OCI-LY1 (cell line): ENCODE measurements at regions not wholly inside any gene's neighbourhood (a gene's known extent, or its start where the extent isn't known, plus 50 kb on each side); places are given as distances from the start of the nearest gene placed in this dataset.

ENCODE experiments used
- H2AFZ ChIP-seq: fragments of 200-600 bp; sonication (generic), shearing (Covaris generic); 2 replicates; pipeline ENCODE4 v1.6.0; 2014; ENCODE audit warnings: antibody characterized with exemption, mild to moderate bottlenecking, low read length
- H3F3A ChIP-seq: fragments of 200-600 bp; sonication (generic), shearing (Covaris generic); 2 replicates; pipeline ENCODE4 v1.6.0; 2014; ENCODE audit warnings: mild to moderate bottlenecking, antibody characterized with exemption, low read length, moderate library complexity; ENCODE audit not compliant: insufficient read depth
- H3K27ac ChIP-seq: fragments of 200-600 bp; sonication (generic); 2 replicates; pipeline ENCODE4 v1.5.1; 2014; ENCODE audit warnings: low read length, mixed run types, mild to moderate bottlenecking, low read depth; ENCODE audit not compliant: poor library complexity, severe bottlenecking
- H3K27me3 ChIP-seq: fragments of 200-600 bp; sonication (generic); 2 replicates; pipeline ENCODE4 v1.6.0; 2014; ENCODE audit warnings: antibody characterized with exemption, mild to moderate bottlenecking, low read length, moderate library complexity; ENCODE audit not compliant: insufficient read depth
- H3K36me3 ChIP-seq: fragments of 200-600 bp; sonication (generic); 2 replicates; pipeline ENCODE4 v1.6.1; 2014; ENCODE audit warnings: mild to moderate bottlenecking, antibody characterized with exemption, low read length, moderate library complexity, mixed read lengths; ENCODE audit not compliant: insufficient read depth
- H3K4me1 ChIP-seq: fragments of 200-600 bp; sonication (generic); 2 replicates; pipeline ENCODE4 v1.5.1; 2014; ENCODE audit warnings: mild to moderate bottlenecking, low read length, moderate library complexity; ENCODE audit not compliant: insufficient read depth, severe bottlenecking
- H3K4me2 ChIP-seq: fragments of 200-600 bp; sonication (generic), shearing (Covaris generic); 2 replicates; pipeline ENCODE4 v1.6.1; 2014; ENCODE audit warnings: low read length
- H3K4me3 ChIP-seq: fragments of 200-600 bp; sonication (generic); 2 replicates; pipeline ENCODE4 v1.5.1; 2014; ENCODE audit warnings: low read length, low read depth, mild to moderate bottlenecking, mixed read lengths; ENCODE audit not compliant: poor library complexity, severe bottlenecking
- H3K79me2 ChIP-seq: fragments of 200-600 bp; shearing (Covaris generic); 2 replicates; pipeline ENCODE4 v1.6.1; 2016; ENCODE audit warnings: mixed run types, low read length, mixed read lengths; ENCODE audit not compliant: insufficient read depth
- H3K9ac ChIP-seq: fragments of 200-600 bp; sonication (generic), shearing (Covaris generic); 2 replicates; pipeline ENCODE4 v1.6.1; 2014; ENCODE audit warnings: mild to moderate bottlenecking, low read length, mixed read lengths
- H3K9me2 ChIP-seq: fragments of 200-600 bp; sonication (generic), shearing (Covaris generic); 2 replicates; pipeline ENCODE4 v1.6.1; 2014; ENCODE audit warnings: low read depth, mild to moderate bottlenecking, low read length, mixed read lengths
- H3K9me3 ChIP-seq: fragments of 200-600 bp; shearing (Covaris generic); 2 replicates; pipeline ENCODE4 v1.6.1; 2014; ENCODE audit warnings: low read length, mixed read lengths
- H4K20me1 ChIP-seq: fragments of 200-600 bp; sonication (generic), shearing (Covaris generic); 2 replicates; pipeline ENCODE4 v1.6.0; 2016; ENCODE audit warnings: mild to moderate bottlenecking, low read length; ENCODE audit not compliant: insufficient read depth
- CTCF ChIP-seq: fragments of 200-600 bp; sonication (generic), shearing (Covaris generic); IDR thresholded peaks from 2 replicates; pipeline ENCODE4 v1.5.1; 2017; ENCODE audit warnings: mild to moderate bottlenecking, antibody characterized with exemption, low read length, moderate library complexity, mixed read lengths
- EZH2 ChIP-seq: fragments of 200-600 bp; sonication (generic), shearing (Covaris generic); IDR thresholded peaks from 2 replicates; pipeline ENCODE4 v1.8.0; 2017; ENCODE audit warnings: borderline replicate concordance, mixed run types, mild to moderate bottlenecking, antibody characterized with exemption, low read length, moderate library complexity, mixed read lengths

- Histone ChIP-seq H3F3A (no peaks in the 10 kb centered on the region), H3K36me3 (no peaks in the 10 kb centered on the region), H3K27ac (no peak overlapping the region), H4K20me1 (no peaks in the 10 kb centered on the region), H3K9me2 (no peaks in the 10 kb centered on the region), H3K9me3 (no peaks in the 10 kb centered on the region), H3K9ac (no peak overlapping the region), H2AFZ (no peak overlapping the region), H3K27me3 (no peaks in the 10 kb centered on the region), H3K4me3 (no peak overlapping the region), H3K4me2 (no peak overlapping the region), H3K79me2 (no peaks in the 10 kb centered on the region), H3K4me1 (no peaks in the 10 kb centered on the region)
- TF ChIP-seq EZH2: no peak
- no peak for TF ChIP-seq CTCF
These were observed 148.9 kb upstream of the TBC1D5 start for GRCh38 chr3:17891139-17891856.

DNA sequence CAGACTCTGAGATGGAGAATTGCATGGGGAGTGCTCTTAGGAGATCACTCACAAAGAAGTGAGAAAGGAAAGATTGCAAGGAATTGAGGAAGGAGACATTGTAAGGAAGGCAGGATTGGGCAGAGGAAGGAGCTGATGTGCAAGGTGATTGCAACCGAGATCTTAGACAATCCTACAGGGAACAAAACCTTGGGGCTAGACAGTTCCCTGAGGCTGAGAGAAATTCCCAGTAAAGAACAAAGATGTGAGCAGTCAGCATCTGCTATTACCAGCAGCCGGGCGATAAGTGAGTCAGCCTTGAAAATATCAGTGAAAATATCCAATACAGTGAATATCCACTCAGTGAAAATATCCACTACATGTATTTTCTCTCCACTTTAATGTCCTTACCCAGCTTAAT lies 143.6 kb upstream of the TBC1D5 start:
- Histone ChIP-seq H3K4me1 (no peaks in the 10 kb centered on the region), H3K9me2 (no peaks in the 10 kb centered on the region), H3K36me3 (no peaks in the 10 kb centered on the region), H3K79me2 (no peaks in the 10 kb centered on the region), H3K9me3 (no peaks in the 10 kb centered on the region), H3K4me2 (no peak overlapping the region), H3K4me3 (no peak overlapping the region), H3K27ac (no peak overlapping the region), H3F3A (no peaks in the 10 kb centered on the region), H3K9ac (no peak overlapping the region), H2AFZ (no peak overlapping the region), H3K27me3 (no peaks in the 10 kb centered on the region), H4K20me1 (no peaks in the 10 kb centered on the region)
- no peak for TF ChIP-seq CTCF
- TF ChIP-seq EZH2: no peak

DNA sequence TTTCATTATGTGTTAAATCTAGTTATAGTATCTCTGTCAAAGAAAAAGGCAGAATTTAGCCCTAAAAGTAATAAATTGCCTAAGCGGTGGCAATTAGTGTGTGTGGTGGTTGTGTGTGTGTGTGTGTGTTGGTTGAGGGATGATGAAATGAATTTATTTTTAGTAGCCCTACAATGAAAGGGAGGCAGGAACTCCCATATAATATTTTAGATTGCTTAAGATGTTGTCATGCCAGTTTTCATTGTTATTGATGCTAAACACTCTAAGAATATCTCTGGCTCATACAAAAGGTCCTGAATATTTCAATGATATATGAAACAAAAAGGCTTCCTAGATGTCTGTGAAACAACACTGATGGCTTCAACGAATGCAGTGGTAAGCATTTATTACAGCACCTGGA lies 140.6 kb upstream of the TBC1D5 start:
- Histone ChIP-seq H3K9ac (no peak overlapping the region), H3K4me2 (no peak overlapping the region), H2AFZ (no peak overlapping the region), H3K79me2 (no peaks in the 10 kb centered on the region), H3K9me3 (no peaks in the 10 kb centered on the region), H3F3A (no peaks in the 10 kb centered on the region), H3K27ac (no peak overlapping the region), H3K36me3 (no peaks in the 10 kb centered on the region), H3K4me3 (no peak overlapping the region), H4K20me1 (no peaks in the 10 kb centered on the region), H3K4me1 (no peaks in the 10 kb centered on the region), H3K27me3 (no peaks in the 10 kb centered on the region), H3K9me2 (no peaks in the 10 kb centered on the region)
- TF ChIP-seq CTCF: no peak
